ENCODE measurements at regions not wholly inside any gene's neighbourhood (a gene's known extent, or its start where the extent isn't known, plus 50 kb on each side); places are given as distances from the start of the nearest gene placed in this dataset.

DNA sequence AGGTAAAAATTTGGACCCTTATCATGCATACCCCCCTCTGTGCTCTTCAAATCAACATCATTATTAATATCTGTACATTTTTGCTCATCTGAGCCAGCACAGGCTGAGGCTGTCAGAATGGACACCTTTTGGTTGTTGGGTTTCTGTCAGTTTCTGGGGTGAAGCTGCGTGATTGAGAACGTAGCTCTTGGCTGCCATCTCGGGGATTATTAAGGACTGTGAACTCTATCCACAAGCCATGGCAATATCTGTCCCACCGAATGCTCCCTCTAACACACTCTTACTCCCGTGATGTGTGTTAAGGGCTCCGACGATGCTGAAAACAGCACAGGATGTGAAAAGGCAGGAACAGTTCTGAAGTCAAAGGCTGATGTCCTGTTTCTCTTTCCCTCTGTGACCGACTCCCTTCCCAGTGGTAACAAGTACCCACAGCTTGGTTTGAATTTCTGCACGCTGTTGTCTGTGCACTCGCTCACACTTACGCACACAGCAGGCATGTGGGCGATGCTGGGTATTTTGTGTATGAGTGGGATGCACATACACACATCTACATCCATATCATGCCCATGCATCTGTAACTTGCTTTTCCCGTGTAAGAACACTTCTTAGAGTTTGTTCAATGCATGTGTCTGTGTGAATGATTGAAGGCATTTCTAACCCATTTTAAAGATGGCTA is 405.6 kb downstream of the TMEM121 start:
- no peak for DNase-seq (ENCODE audit: low read depth)
- no peak overlapping the region for H3K4me3 ChIP-seq (ENCODE audit: low read depth, low read length)
- TF ChIP-seq, protein P1, sequence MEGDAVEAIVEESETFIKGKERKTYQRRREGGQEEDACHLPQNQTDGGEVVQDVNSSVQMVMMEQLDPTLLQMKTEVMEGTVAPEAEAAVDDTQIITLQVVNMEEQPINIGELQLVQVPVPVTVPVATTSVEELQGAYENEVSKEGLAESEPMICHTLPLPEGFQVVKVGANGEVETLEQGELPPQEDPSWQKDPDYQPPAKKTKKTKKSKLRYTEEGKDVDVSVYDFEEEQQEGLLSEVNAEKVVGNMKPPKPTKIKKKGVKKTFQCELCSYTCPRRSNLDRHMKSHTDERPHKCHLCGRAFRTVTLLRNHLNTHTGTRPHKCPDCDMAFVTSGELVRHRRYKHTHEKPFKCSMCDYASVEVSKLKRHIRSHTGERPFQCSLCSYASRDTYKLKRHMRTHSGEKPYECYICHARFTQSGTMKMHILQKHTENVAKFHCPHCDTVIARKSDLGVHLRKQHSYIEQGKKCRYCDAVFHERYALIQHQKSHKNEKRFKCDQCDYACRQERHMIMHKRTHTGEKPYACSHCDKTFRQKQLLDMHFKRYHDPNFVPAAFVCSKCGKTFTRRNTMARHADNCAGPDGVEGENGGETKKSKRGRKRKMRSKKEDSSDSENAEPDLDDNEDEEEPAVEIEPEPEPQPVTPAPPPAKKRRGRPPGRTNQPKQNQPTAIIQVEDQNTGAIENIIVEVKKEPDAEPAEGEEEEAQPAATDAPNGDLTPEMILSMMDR (IDR thresholded peaks at IDR 0.05; ENCODE audit: insufficient read depth, low read length), result no peak

DNA sequence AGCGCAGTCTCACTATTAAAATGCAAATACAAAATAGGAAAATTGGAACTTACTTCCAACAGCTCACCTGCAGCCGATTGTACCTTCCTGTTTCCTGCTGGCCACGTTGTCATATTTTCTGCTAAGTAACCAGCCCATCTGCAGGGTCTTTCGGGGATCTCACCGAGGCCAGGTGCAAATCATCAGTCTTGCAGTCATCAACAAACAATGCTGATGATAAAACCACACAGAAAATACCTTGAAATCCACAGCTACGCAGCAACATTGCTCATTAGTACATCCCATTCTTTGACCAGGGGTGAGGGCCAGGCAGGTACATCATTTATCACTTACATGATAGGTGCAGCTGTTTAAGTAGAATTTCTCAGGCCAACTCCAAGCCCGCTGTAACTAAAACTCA is 406.9 kb downstream of the TMEM121 start:
- TF ChIP-seq, protein P1 (IDR thresholded peaks at IDR 0.05; ENCODE audit: insufficient read depth, low read length), result no peak

DNA sequence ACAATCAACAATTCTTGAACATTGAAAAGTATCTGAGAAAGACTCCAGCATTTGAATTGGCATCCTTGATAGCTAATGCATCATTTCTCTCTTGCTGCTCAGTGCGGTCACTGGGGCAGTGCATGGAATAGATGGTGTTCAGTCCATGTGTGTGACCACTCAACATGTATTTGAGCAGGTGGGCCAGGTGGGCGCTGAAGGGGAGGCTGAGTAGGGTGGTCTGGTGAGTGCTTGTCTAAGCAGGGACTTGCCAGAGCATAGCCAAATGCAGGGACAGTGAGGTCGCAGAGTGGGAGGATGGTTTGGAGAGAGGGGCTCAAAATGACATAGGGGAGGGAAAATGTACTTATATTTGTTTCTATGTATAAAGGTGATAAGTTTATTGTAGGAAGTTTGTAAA is 409.0 kb downstream of the TMEM121 start:
- no peak for DNase-seq (ENCODE audit: low read depth)
- TF ChIP-seq, protein P1 (IDR thresholded peaks at IDR 0.05; ENCODE audit: insufficient read depth, low read length), result no peak
- H3K4me3 ChIP-seq (ENCODE audit: low read depth, low read length), result no peak overlapping the region

More for the DNA sequence above, 406.9 kb downstream of the TMEM121 start:
- H3K4me3 ChIP-seq (ENCODE audit: low read depth, low read length), result no peak overlapping the region
- DNase-seq (ENCODE audit: low read depth), result no peak

DNA sequence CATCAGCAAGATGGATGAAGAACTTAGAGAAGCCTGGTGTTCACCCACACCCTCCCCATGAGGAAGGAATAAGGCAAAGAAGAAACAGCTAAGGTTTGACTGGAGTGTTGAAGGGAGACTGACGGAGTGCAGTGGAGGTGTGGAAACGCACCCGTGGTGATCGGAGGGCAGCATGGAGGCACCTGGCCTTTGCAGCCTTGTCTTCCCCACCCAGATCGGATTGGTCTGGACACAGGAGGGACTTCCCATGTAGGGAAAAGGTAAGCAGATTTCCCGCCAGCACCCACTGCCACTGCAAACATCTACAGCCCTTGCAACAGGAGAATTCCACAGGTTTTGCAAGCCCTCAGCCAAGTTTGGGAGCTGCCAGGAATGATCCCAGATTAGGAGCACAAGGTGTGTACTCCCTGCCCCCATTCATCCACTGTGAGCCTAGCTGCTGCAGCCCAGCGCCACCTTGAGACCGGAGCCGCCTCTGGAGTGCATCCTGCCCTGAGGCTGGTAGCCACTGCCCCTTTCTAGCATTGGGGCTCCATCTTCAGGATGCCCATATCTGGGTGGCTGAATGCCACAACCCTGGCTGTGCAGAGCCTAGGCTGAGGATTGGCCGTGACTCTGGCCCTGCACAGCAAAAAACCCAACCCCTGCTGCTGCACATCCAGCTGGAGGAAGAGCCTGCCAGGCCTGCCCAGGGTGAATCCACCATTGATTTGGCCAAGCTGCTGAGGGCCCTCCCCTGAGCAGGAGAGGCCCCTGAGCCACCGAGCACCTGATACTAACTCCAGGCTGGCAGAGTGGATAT is 411.1 kb downstream of the TMEM121 start:
- DNase-seq (ENCODE audit: low read depth), result no peak
- H3K4me3 ChIP-seq (ENCODE audit: low read depth, low read length), result no peak overlapping the region
- TF ChIP-seq, protein P1 (IDR thresholded peaks at IDR 0.05; ENCODE audit: insufficient read depth, low read length), result no peak

DNA sequence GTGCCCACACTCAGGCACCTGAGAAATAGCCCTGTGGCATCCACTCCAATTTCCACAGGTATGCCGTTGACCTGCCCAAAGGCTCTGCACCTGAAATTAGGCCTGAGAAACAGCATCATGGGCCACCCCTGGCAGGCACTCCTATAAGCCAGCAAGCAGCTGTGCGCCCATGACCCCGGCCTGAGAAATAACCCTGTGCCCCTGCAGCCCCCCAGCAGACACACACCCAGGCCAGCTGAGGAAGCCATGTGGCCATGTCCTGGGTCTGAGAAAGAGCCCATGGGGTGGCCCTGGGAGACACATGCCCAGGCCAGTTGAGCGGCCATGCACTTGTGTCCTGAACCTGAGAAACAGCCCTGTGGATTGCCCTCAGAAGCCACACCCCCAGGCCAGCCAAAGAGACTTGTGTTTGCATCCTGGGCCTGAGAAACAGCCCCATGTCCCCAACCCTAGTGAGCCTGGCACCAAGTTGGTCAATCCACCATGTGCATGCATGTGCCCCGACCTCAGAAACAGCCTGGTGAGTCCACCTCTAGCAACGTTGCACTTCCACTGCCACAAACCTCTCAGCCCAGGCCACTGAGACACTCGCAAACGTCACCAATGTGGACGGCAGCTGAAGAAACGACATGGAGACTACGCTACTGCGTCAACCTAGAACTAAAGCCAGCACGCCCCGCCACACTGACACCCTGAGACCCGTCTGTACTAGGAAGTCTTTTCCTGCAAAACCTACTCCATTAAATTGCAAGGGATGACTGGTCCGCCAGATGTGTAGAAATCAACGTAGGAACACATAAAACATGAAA is 411.9 kb downstream of the TMEM121 start:
- no peak for DNase-seq (ENCODE audit: low read depth)
- no peak overlapping the region for H3K4me3 ChIP-seq (ENCODE audit: low read depth, low read length)
- TF ChIP-seq, protein P1 (IDR thresholded peaks at IDR 0.05; ENCODE audit: insufficient read depth, low read length), result no peak

DNA sequence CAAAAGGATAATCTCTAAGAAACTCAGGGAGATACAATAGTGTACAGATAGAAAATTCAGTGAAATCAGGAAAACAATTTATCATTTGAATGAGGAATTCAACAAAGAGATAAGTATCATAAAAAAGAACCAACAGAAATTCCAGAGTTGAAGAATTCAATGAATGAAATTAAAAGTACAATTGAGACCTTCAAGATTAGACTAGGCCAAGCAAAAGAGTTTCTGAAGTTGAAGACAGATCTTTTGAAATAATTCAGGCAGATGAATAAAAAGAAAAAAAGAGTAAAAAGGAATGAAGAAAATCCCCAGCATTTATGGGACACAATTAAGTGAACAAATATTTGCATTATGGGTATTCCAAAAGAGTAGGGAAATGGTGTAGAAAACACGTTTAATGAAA is 412.6 kb downstream of the TMEM121 start:
- TF ChIP-seq, protein P1 (IDR thresholded peaks at IDR 0.05; ENCODE audit: insufficient read depth, low read length), result no peak

More for the DNA sequence above, 412.6 kb downstream of the TMEM121 start:
- H3K4me3 ChIP-seq (ENCODE audit: low read depth, low read length), result no peak overlapping the region
- no peak for DNase-seq (ENCODE audit: low read depth)
